Heart left ventricle (tissue), 16 donors: ENCODE measurements at regions not wholly inside any gene's neighbourhood (a gene's known extent, or its start where the extent isn't known, plus 50 kb on each side); places are given as distances from the start of the nearest gene placed in this dataset.

Source experiments
- ATAC-seq, 4 donors: fragments of 200-7000 bp; cut with Tn5 transposase; one replicate each; pipeline ENCODE4 v1.9.1; 2020 to 2022; ENCODE audit warnings: moderate library complexity in 4 of 4, mild to moderate bottlenecking in 3 of 4, moderate number of reproducible peaks in 1 of 4
- DNase-seq, 5 donors: peaks; one replicate each; pipeline ENCODE4 v3.0.0-alpha.2; 2020
- H3K27ac ChIP-seq, 12 donors: fragments of 200-600 bp; sonication (generic) in 4 of 12; one replicate each; pipeline versions ENCODE4 v1.5.0 to v1.8.0; 2016 to 2022; ENCODE audit warnings: mild to moderate bottlenecking in 2 of 12
- H3K27me3 ChIP-seq, 9 donors: fragments of 200-600 bp; sonication (generic) in 2 of 9; one replicate each; pipeline versions ENCODE4 v1.5.1 to v1.8.0; 2016 to 2022; ENCODE audit warnings: mild to moderate bottlenecking in 3 of 9
- H3K36me3 ChIP-seq, 9 donors: fragments of 200-600 bp; sonication (generic) in 2 of 9; one replicate each; pipeline versions ENCODE4 v1.5.0 to v1.8.0; 2018 to 2022; ENCODE audit warnings: mild to moderate bottlenecking in 2 of 9
- H3K4me1 ChIP-seq, 12 donors: fragments of 200-600 bp; sonication (generic) in 4 of 12; one replicate each; pipeline versions ENCODE4 v1.5.0 to v1.8.0; 2016 to 2022; ENCODE audit warnings: mild to moderate bottlenecking in 3 of 12
- H3K4me3 ChIP-seq, 12 donors: fragments of 200-600 bp; sonication (generic) in 4 of 12; one replicate each; pipeline versions ENCODE4 v1.5.0 to v1.8.0; 2017 to 2022; ENCODE audit warnings: mild to moderate bottlenecking in 9 of 12, moderate library complexity in 4 of 12
- H3K9me3 ChIP-seq, 12 donors: fragments of 200-600 bp; sonication (generic) in 4 of 12; one replicate each; pipeline versions ENCODE4 v1.5.0 to v1.8.0; 2016 to 2022; ENCODE audit warnings: mild to moderate bottlenecking in 1 of 12
- POLR2A ChIP-seq, 2 donors: fragments of 450-650 bp; IDR thresholded peaks; one replicate each; pipeline ENCODE4 v1.6.1; 2017; ENCODE audit warnings: antibody characterized with exemption in 2 of 2, mild to moderate bottlenecking in 2 of 2, moderate library complexity in 2 of 2
- WGBS, 4 donors: extraction: QIAGEN DNeasy Blood & Tissue Kit in 2 of 4; methylation state at CpG; one replicate each; pipeline versions ENCODE4 v1.1.5 to v1.1.7; 2013 to 2018; 5-methylcytosine and 5-hydroxymethylcytosine counted together
- intact Hi-C, 10 donors: fragments of 100-400 bp; cut with DNase I; formaldehyde crosslinking; loops; one replicate each; pipeline versions ENCODE4 v1.11.1 to v1.14.2; 2022
- TF ChIP-seq, protein P1 (sequence below), 12 donors: fragments of 200-600 bp; sonication (generic) in 4 of 12; IDR thresholded peaks; one replicate each; pipeline versions ENCODE4 v1.5.0 to v1.8.0; 2018 to 2022; ENCODE audit warnings: antibody characterized with exemption in 12 of 12, mild to moderate bottlenecking in 5 of 12
- donor health status: ischemic (EF 13 %, LVEDD 7.1; RV severe dilation, severe dysfunction).
- donor health status: healthy with polysubstance abuse.
- donor health status: DM: no; HTN: yes; CAD: no.
- donor health status: DM: no; HTN: no; CAD: no.
- donor health status: ischemic (EF 25% LVEDD 6.9; RV normal size, moderate dysfunction).
- donor health status: ischemic (EF 25% LVEDD 5.7; RV mildly dilated, moderate dysfunction).
- donor health status: healthy.
- donor health status: DM: yes; HTN: yes; CAD: no.
- donor health status: ischemic (EF 35%, LVEDD 5.7; RV mildly dilated, moderate dysfunction).
- donor health status: nonischemic (EF 11% LVEDD 7.7; RV severe dilation, severe dysfunction).
- donor health status: DM: yes; HTN: yes; CAD: no.
- donor health status: PGD.
- donor health status: ischemic (EF 29% LVEDD 5.4; RV normal size, mild dysfunction).
- donor health status: nonischemic (EF 23%, LVEDD 6.1; RV moderate dilation, normal function).

DNA sequence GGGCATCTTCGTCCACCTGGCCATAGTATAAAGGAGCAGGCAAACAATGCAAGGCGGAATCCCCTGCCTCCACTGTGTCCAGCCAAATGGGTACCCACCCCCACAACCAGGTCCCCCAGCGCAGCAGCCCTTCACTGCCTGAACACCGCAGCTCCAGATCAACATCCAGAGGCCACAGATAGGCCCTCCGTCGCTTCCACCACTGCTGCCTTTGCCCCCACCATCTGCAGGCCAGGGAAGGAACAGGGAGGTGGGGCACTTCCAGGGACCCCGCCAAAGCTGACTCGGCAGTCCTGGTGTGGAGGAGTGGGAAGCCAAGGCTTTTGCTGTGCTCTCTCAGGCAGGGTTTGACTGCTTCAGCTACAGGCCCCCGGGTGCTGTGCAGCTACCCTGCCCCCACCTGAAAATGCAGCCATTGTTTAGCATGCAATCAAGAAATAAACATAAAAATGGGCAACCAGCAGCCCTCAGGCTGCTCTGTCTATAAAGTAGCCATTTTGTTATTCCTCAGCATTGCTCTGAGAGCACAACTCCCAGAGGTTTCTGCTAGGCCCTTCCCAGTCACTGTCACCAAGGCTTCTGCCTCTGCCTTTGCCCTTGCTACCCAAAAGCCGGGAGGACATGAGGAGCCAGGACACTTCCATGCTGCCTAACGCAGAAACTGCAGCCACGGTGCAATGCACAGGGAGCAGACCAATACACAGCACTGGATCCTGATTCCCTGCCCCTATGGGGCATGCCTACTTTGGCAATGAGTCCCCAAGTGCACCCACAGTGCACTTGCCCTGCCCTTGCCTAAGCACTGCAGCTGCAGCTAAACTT lies 733.2 kb upstream of the KLHL1 start:
- DNase-seq (peak in 1 of 5 donors; percentile 24), ATAC-seq (no peak)
- Histone ChIP-seq H3K4me3 (no peak overlapping the region), H3K4me1 (no peaks in the 10 kb centered on the region), H3K36me3 (no peaks in the 10 kb centered on the region), H3K9me3 (peaks cover 0 to 4% (median 0%) of the 10 kb centered on the region in 12 donors), H3K27ac (no peak overlapping the region), H3K27me3 (no peaks in the 10 kb centered on the region)
- intact Hi-C loops: no loop called here
- WGBS, 4 donors: 82 to 94% (median 87%) methylated on average over 8 to 12 of the region's 12 CpGs
- TF ChIP-seq POLR2A (IDR thresholded peaks at IDR 0.05): no peak
- TF ChIP-seq, protein P1, sequence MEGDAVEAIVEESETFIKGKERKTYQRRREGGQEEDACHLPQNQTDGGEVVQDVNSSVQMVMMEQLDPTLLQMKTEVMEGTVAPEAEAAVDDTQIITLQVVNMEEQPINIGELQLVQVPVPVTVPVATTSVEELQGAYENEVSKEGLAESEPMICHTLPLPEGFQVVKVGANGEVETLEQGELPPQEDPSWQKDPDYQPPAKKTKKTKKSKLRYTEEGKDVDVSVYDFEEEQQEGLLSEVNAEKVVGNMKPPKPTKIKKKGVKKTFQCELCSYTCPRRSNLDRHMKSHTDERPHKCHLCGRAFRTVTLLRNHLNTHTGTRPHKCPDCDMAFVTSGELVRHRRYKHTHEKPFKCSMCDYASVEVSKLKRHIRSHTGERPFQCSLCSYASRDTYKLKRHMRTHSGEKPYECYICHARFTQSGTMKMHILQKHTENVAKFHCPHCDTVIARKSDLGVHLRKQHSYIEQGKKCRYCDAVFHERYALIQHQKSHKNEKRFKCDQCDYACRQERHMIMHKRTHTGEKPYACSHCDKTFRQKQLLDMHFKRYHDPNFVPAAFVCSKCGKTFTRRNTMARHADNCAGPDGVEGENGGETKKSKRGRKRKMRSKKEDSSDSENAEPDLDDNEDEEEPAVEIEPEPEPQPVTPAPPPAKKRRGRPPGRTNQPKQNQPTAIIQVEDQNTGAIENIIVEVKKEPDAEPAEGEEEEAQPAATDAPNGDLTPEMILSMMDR (IDR thresholded peaks at IDR 0.05): no peak

DNA sequence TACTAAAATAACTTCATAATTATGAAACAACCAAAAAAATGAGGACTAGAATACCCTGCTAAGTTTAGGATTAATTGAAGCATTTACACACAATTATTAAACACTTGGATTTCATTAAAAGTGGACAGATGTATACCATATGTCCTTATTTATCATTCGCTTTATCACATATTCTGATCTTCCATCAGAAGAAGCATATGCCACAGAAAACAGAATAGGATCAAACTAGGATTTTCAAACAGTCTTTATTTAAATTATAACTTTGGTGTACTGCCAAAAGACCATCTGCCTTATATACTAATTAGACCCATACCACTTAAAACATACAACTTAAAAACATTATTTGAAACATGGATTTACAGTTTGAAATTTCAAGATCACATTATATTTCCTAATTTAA lies 727.1 kb upstream of the KLHL1 start:
- H3K36me3 ChIP-seq: no peaks in the 10 kb centered on the region
- WGBS, 4 donors: 85 to 97% (median 95%) methylated on average over 1 of the region's 1 CpG
- ATAC-seq: no peak
- no peak overlapping the region for H3K27ac ChIP-seq
- peaks cover 0 to 3% (median 0%) of the 10 kb centered on the region in 12 donors for H3K9me3 ChIP-seq
- intact Hi-C loops: no loop called here
- TF ChIP-seq POLR2A (IDR thresholded peaks at IDR 0.05): no peak
- TF ChIP-seq, protein P1 (IDR thresholded peaks at IDR 0.05): no peak
- H3K27me3 ChIP-seq: no peaks in the 10 kb centered on the region
- H3K4me3 ChIP-seq: no peak overlapping the region
- DNase-seq: no peak
- H3K4me1 ChIP-seq: no peaks in the 10 kb centered on the region

DNA sequence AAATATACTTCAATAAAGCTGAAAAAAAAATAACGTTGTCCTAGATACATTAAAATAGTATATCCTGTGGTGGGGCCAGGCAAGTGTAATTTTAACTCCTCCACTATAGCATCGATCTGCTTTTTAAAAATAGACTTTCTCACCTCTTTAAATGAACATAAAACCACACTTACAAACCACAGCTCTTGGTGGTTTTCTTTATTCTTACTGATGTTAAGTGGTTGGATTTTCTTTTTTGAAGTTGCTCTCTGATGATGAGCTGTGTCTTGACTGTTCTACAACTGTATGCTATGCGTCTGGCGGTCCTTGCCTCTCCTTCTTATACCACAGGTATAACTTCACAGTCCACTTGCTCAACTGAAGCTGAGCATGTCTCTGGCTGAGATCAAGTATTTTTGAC lies 721.5 kb upstream of the KLHL1 start:
- DNase-seq: no peak
- intact Hi-C loops: no loop called here
- Histone ChIP-seq H3K4me3 (no peak overlapping the region), H3K4me1 (no peaks in the 10 kb centered on the region), H3K36me3 (no peaks in the 10 kb centered on the region), H3K27me3 (no peaks in the 10 kb centered on the region), H3K9me3 (no peaks in the 10 kb centered on the region), H3K27ac (no peak overlapping the region)
- no peak for ATAC-seq
- 65 to 84% (median 75%) methylated on average over 4 of the region's 4 CpGs for WGBS, 4 donors
- TF ChIP-seq, protein P1 (IDR thresholded peaks at IDR 0.05): no peak

DNA sequence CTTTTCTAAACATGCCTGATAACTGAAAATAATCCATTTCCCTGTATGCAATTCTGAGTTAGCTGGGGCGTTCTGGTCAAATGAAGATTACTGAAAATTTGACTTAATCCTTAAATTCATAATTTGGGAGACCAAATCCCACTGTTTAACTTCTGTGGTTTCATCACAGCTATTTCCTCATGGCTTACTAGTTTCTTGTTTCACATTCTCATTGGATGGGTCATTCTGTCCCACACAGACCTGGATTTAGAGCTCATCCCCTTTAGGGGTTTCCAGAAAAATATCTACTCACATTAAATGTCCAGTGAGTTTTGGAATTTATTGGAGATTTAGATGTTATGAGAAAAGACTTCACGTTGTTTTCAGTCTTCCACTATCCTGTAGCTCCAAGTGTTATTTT lies 709.3 kb upstream of the KLHL1 start:
- no peaks in the 10 kb centered on the region for H3K4me1 ChIP-seq
- H3K27ac ChIP-seq: no peak overlapping the region
- DNase-seq: no peak
- H3K4me3 ChIP-seq: no peak overlapping the region
- no peak for ATAC-seq
- no peaks in the 10 kb centered on the region for H3K9me3 ChIP-seq
- TF ChIP-seq, protein P1 (IDR thresholded peaks at IDR 0.05): no peak
- TF ChIP-seq POLR2A (IDR thresholded peaks at IDR 0.05): no peak
- no peaks in the 10 kb centered on the region for H3K36me3 ChIP-seq
- intact Hi-C loops: no loop called here
- WGBS, 4 donors: 83 to 89% (median 88%) methylated on average over 2 of the region's 2 CpGs
- H3K27me3 ChIP-seq: no peaks in the 10 kb centered on the region
